Iris pigment epithelial cell (primary cell): ENCODE measurements at regions not wholly inside any gene's neighbourhood (a gene's known extent, or its start where the extent isn't known, plus 50 kb on each side); places are given as distances from the start of the nearest gene placed in this dataset.
A peak's percentile ranks its signal among the peaks of the same experiment; 100 is the strongest.

Experiments
- DNase-seq: peaks from one replicate; pipeline ENCODE4 v3.0.0-alpha.2; 2011; ENCODE audit warnings: low read depth

- no peak for DNase-seq
Observed at GRCh38 chr6:93675856-93676417, 256.6 kb upstream of the EPHA7 start.

GRCh38 chr6:93663111-93663510, 243.8 kb upstream of the EPHA7 start:
- DNase-seq, result no peak

- no peak for DNase-seq
Observed at GRCh38 chr6:93654548-93654947, 235.2 kb upstream of the EPHA7 start.

DNA sequence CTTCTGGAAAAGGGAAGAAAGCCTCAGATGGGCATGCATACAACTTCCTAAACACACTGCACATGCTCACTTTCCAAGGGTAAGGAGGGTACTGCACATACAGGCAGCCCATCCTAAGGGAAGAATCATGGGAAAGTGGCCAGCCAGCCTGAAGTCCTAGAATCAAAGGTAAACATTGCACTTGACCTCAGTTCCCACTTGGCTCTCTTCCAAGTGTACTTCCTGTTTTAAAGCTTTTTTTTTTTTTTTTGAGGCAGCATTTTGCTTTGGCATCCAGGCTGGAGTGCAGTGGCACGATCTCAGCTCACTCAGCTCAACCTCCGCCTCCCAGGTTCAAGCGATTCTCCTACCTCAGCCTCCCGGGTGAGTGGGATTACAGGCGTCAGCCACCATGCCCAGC, 225.3 kb upstream of the EPHA7 start:
- DNase-seq, result no peak

DNA sequence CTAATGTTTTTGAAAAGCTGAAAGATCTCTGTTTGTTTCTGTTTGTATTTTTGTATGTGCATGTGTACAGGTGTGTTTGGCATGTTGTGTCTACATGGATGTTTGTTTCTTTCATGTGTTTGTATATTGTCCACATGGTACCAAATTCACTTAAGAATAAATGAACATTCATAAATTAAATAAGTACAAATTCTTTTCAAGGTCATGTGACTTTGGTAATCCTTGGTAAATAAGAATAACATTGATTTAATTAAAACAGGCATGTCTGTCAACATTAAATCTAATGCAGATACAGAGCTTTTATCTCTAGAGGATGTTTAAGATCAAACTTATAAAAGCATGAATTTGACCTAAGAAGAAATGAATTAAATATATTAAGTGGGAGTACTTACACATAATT, 219.8 kb upstream of the EPHA7 start:
- DNase-seq, result no peak

DNA sequence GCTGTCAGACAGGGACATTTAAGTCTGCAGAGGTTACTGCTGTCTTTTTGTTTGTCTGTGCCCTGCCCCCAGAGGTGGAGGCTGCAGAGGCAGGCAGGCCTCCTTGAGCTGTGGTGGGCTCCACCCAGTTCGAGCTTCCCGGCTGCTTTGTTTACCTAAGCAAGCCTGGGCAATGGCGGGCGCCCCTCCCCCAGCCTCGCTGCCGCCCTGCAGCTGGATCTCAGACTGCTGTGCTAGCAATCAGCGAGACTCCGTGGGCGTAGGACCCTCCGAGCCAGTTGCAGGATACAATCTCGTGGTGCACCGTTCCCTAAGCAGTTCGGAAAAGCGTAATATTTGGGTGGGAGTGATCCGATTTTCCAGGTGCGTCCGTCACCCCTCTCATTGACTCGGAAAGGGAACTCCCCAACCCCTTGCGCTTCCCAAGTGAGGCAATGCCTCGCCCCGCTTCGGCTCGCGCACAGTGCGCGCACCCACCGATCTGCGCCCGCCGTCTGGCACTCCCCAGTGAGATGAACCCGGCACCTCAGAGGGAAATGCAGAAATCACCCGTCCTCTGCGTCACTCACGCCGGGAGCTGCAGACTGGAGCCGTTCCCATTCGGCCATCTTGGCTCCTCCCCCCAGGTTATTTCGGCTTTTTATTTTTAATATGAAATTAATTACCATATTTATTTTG, 217.8 kb upstream of the EPHA7 start:
- DNase-seq, result peak; percentile 3

DNA sequence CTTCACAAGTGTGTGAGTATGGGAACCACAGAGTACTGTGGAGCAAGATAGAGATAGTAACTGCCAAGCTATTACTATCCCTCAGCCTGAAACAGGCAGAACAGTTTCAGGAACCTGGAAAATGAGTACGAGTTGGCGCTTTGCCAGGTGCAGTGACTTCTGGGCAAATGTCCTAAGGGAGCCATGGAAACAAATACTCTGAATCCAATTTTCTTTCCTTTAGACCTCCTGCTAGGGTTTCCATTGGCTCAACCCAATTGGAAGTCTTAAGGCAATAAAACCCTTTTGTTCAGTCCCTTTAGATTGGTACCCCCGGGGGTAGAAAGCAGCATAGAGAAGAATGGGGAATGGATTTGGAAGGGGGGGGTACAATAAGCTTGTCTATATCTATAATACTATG, 205.0 kb upstream of the EPHA7 start:
- no peak for DNase-seq

GRCh38 chr6:93621442-93621841, 202.1 kb upstream of the EPHA7 start:
- DNase-seq, result no peak

- no peak for DNase-seq
Observed at GRCh38 chr6:93604951-93605350, 185.6 kb upstream of the EPHA7 start.

- no peak for DNase-seq
Observed at GRCh38 chr6:93592417-93592816, 173.1 kb upstream of the EPHA7 start.

GRCh38 chr6:93586306-93586705, 166.9 kb upstream of the EPHA7 start:
- DNase-seq, result no peak

DNA sequence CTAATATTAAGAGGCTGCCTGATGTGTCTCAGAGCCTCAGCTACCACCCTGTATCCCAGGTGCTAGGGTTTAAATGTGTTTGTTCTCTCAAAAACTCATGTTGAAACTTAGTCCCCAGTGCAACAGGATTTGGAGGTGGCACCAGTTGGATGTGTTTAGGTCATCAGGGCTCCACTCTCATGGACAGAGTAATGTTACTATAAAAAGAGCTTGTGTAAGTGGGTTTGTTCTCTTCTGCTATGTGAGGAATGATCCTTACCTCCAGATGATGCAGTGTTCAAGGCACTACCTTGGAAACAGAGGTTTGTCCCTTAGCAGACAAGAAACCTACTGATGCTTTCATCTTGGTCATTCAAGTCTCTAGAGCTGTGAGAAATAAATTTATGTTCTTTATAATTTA, 164.9 kb upstream of the EPHA7 start:
- DNase-seq, result no peak

GRCh38 chr6:93581371-93581770, 162.0 kb upstream of the EPHA7 start:
- DNase-seq, result no peak

GRCh38 chr6:93580446-93580845, 161.1 kb upstream of the EPHA7 start:
- no peak for DNase-seq

- no peak for DNase-seq
Observed at GRCh38 chr6:93575495-93576267, 156.3 kb upstream of the EPHA7 start.

- DNase-seq, result no peak
Observed at GRCh38 chr6:93574299-93574698, 154.9 kb upstream of the EPHA7 start.

GRCh38 chr6:93571346-93571745, 152.0 kb upstream of the EPHA7 start:
- DNase-seq, result no peak

DNA sequence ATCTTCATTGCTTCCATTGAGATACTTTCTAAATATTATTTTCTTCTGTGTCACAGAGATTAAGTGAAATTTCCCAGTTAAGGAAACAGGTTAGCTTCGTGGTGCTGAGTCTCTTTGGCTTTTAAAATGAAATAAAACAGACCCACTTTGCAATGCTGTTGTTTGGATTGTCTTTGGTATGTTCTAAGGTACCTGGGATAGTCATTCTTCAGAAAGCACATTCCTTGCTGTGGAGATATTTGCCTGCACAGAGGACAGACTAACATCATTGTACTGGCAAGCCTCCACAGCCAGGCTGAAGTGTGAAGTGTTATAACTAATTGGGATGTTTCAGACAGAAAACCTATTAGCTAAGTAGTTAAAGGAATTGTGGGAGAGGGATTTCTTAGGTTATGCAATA, 148.8 kb upstream of the EPHA7 start:
- DNase-seq, result no peak

- no peak for DNase-seq
Observed at GRCh38 chr6:93567164-93567563, 147.8 kb upstream of the EPHA7 start.

GRCh38 chr6:93566285-93566684, 146.9 kb upstream of the EPHA7 start:
- no peak for DNase-seq

- peak; percentile 32 for DNase-seq
Observed at GRCh38 chr6:93562582-93562981, 143.2 kb upstream of the EPHA7 start.

- no peak for DNase-seq
Observed at GRCh38 chr6:93555292-93555691, 135.9 kb upstream of the EPHA7 start.

- no peak for DNase-seq
Observed at GRCh38 chr6:93554018-93554417, 134.7 kb upstream of the EPHA7 start.
